T-cell (primary cell): ENCODE measurements at regions not wholly inside any gene's neighbourhood (a gene's known extent, or its start where the extent isn't known, plus 50 kb on each side); places are given as distances from the start of the nearest gene placed in this dataset.

Source experiments
- ATAC-seq, 4 experiments: fragments of 200-7000 bp in 3 of 4; fragments of 150-1000 bp in 1 of 4; cut with Tn5 transposase; replicated peaks in 1 of 4; 1 replicate in 3 of 4; 2 replicates in 1 of 4; pipeline ENCODE4 v1.10.0; 2021; ENCODE audit warnings: moderate library complexity in 3 of 4, mild to moderate bottlenecking in 2 of 4, moderate number of reproducible peaks in 1 of 4
- CTCF ChIA-PET, 2 donors: fragments of 300-600 bp; sonication (Branson Sonifier 250); formaldehyde crosslinking; loops; one replicate each; lab custom pipeline; 2022; ENCODE audit warnings: antibody characterized with exemption in 2 of 2; lab: Charles Lee
- POLR2A ChIA-PET, 2 donors: fragments of 300-600 bp; sonication (Branson Sonifier 250); formaldehyde crosslinking; loops; one replicate each; lab custom pipeline; 2022; ENCODE audit warnings: antibody characterized with exemption in 2 of 2; lab: Charles Lee
- DNase-seq, 35 experiments: peaks; one replicate each; pipeline versions ENCODE4 v3.0.0 to v3.0.0-alpha.2; 2013 to 2023
- H3K27ac ChIP-seq: one replicate; pipeline ENCODE4 v1.5.1; 2013; ENCODE audit warnings: low read length
- H3K27me3 ChIP-seq, 2 experiments: replicated peaks in 1 of 2; 1 replicate in 1 of 2; 2 replicates in 1 of 2; pipeline versions ENCODE4 v1.6.1 to v1.7.0; 2013; ENCODE audit warnings: low read length in 1 of 2, mixed read lengths in 1 of 2; ENCODE audit not compliant: control insufficient read depth in 2 of 2, insufficient read depth in 2 of 2; ENCODE audit errors: extremely low read depth in 1 of 2
- H3K36me3 ChIP-seq, 2 donors: 1 replicate in 1 of 2; 2 replicates in 1 of 2; pipeline versions ENCODE4 v1.6.1 to v1.7.0; 2013; ENCODE audit warnings: low read length in 1 of 2; ENCODE audit not compliant: control insufficient read depth in 2 of 2, insufficient read depth in 1 of 2; ENCODE audit errors: extremely low read depth in 1 of 2
- H3K4me1 ChIP-seq, 2 experiments: 1 replicate in 1 of 2; 2 replicates in 1 of 2; pipeline versions ENCODE4 v1.6.1 to v1.7.0; 2013; ENCODE audit warnings: low read length in 2 of 2, mixed read lengths in 1 of 2; ENCODE audit not compliant: insufficient read depth in 2 of 2, control insufficient read depth in 1 of 2; ENCODE audit errors: extremely low read depth in 1 of 2
- H3K4me3 ChIP-seq, 2 donors: 1 replicate in 1 of 2; 2 replicates in 1 of 2; pipeline versions ENCODE4 v1.5.1 to v1.7.0; 2013; ENCODE audit warnings: mild to moderate bottlenecking in 2 of 2, low read length in 1 of 2, moderate library complexity in 1 of 2; ENCODE audit not compliant: control insufficient read depth in 1 of 2; ENCODE audit errors: extremely low read depth in 1 of 2
- H3K9me3 ChIP-seq: 2 replicates; pipeline ENCODE4 v1.7.0; 2013
- H3K27ac Mint-ChIP-seq, 2 donors: one replicate each; pipeline ENCODE4 v1.8.0; 2020 to 2021; ENCODE audit warnings: mild to moderate bottlenecking in 2 of 2, mixed read lengths in 2 of 2
- H3K27me3 Mint-ChIP-seq, 2 donors: one replicate each; pipeline ENCODE4 v1.8.0; 2021 to 2022; ENCODE audit warnings: mixed read lengths in 2 of 2
- H3K36me3 Mint-ChIP-seq: one replicate; pipeline ENCODE4 v1.8.0; 2021; ENCODE audit warnings: mixed read lengths
- H3K4me1 Mint-ChIP-seq, 3 donors: one replicate each; pipeline ENCODE4 v1.8.0; 2020 to 2022; ENCODE audit warnings: mixed read lengths in 3 of 3, mild to moderate bottlenecking in 1 of 3
- H3K4me3 Mint-ChIP-seq, 3 donors: one replicate each; pipeline ENCODE4 v1.8.0; 2020 to 2022; ENCODE audit warnings: mild to moderate bottlenecking in 3 of 3, mixed read lengths in 3 of 3, moderate library complexity in 3 of 3
- H3K9me3 Mint-ChIP-seq, 3 donors: one replicate each; pipeline ENCODE4 v1.8.0; 2020 to 2022; ENCODE audit warnings: mixed read lengths in 3 of 3
- WGBS: methylation state at CpG from one replicate; pipeline ENCODE4 v1.1.5; 2013; ENCODE audit warnings: missing lambda C conversion rate; ENCODE audit not compliant: insufficient coverage; 5-methylcytosine and 5-hydroxymethylcytosine counted together

- H3K36me3 ChIP-seq = no peaks in the 10 kb centered on the region
- Mint-ChIP-seq H3K27ac (no peak overlapping the region), H3K27me3 (no peaks in the 10 kb centered on the region), H3K4me1 (peaks cover 18 to 26% (median 21%) of the 10 kb centered on the region in 3 donors), H3K4me3 (no peak overlapping the region), H3K9me3 (no peaks in the 10 kb centered on the region), H3K36me3 (peaks cover 24% of the 10 kb centered on the region)
- H3K27ac ChIP-seq = no peak overlapping the region
- no peaks in the 10 kb centered on the region for H3K27me3 ChIP-seq
- H3K4me1 ChIP-seq = peaks cover 0 to 14% of the 10 kb centered on the region in 2 experiments
- DNase-seq (no peak), ATAC-seq (no peak)
- ChIA-PET POLR2A (no interaction called here), CTCF (interaction anchor here in 1 of 2 donors (0.6 to 0.7 kb wide), 2 partner anchors 19 to 708 kb away, joined by 3 read pairs; partner anchors contain the start of gene CYP46A1)
- H3K9me3 ChIP-seq = no peaks in the 10 kb centered on the region
- H3K4me3 ChIP-seq = no peak overlapping the region
- 100% methylated on average over 1 of the region's 2 CpGs for WGBS
Observed at GRCh38 chr14:100391724-100392123, 68.6 kb downstream of the SLC25A47 start.

GRCh38 chr14:100392356-100392755, 69.2 kb downstream of the SLC25A47 start:
- peaks cover 0 to 14% of the 10 kb centered on the region in 2 experiments for H3K4me1 ChIP-seq
- POLR2A ChIA-PET = no interaction called here
- H3K4me1 Mint-ChIP-seq = peaks cover 18 to 29% (median 21%) of the 10 kb centered on the region in 3 donors
- H3K4me3 ChIP-seq = no peak overlapping the region
- CTCF ChIA-PET = interaction anchor here in 1 of 2 donors (0.6 kb wide), 1 partner anchor 709 kb away, joined by 3 read pairs; the partner anchor contains the start of gene CYP46A1
- 81% methylated on average over 10 of the region's 11 CpGs for WGBS
- no peak for ATAC-seq
- H3K36me3 Mint-ChIP-seq = peaks cover 30% of the 10 kb centered on the region
- H3K27me3 Mint-ChIP-seq = no peaks in the 10 kb centered on the region
- no peak overlapping the region for H3K4me3 Mint-ChIP-seq
- no peak for DNase-seq
- H3K27ac Mint-ChIP-seq = no peak overlapping the region
- no peaks in the 10 kb centered on the region for H3K36me3 ChIP-seq
- no peak overlapping the region for H3K27ac ChIP-seq
- H3K9me3 Mint-ChIP-seq = no peaks in the 10 kb centered on the region
- H3K9me3 ChIP-seq = no peaks in the 10 kb centered on the region
- H3K27me3 ChIP-seq = no peaks in the 10 kb centered on the region

- H3K4me1 ChIP-seq = peaks cover 0 to 14% of the 10 kb centered on the region in 2 experiments
- Mint-ChIP-seq H3K9me3 (no peaks in the 10 kb centered on the region), H3K4me1 (peaks cover 11 to 23% (median 14%) of the 10 kb centered on the region in 3 donors), H3K4me3 (no peak overlapping the region), H3K36me3 (peaks cover 29% of the 10 kb centered on the region), H3K27ac (peak overlapping the region in 1 of 2 donors; percentile 48), H3K27me3 (no peaks in the 10 kb centered on the region)
- no peak overlapping the region for H3K4me3 ChIP-seq
- no peaks in the 10 kb centered on the region for H3K27me3 ChIP-seq
- 85% methylated on average over 10 of the region's 10 CpGs for WGBS
- H3K27ac ChIP-seq = no peak overlapping the region
- no peaks in the 10 kb centered on the region for H3K9me3 ChIP-seq
- no peaks in the 10 kb centered on the region for H3K36me3 ChIP-seq
- ATAC-seq (no peak), DNase-seq (no peak)
- ChIA-PET POLR2A (no interaction called here), CTCF (no interaction called here)
Observed at GRCh38 chr14:100393362-100393761, 70.2 kb downstream of the SLC25A47 start.

GRCh38 chr14:100393906-100394732, 71.0 kb downstream of the SLC25A47 start:
- ChIA-PET CTCF (no interaction called here), POLR2A (no interaction called here)
- Histone ChIP-seq H3K27me3 (no peaks in the 10 kb centered on the region), H3K9me3 (no peaks in the 10 kb centered on the region), H3K36me3 (peaks cover 0 to 3% of the 10 kb centered on the region in 2 donors), H3K4me3 (no peak overlapping the region), H3K27ac (no peak overlapping the region), H3K4me1 (peaks cover 0 to 14% of the 10 kb centered on the region in 2 experiments)
- Mint-ChIP-seq H3K36me3 (peaks cover 29% of the 10 kb centered on the region), H3K27ac (no peak overlapping the region), H3K27me3 (no peaks in the 10 kb centered on the region), H3K4me1 (peaks cover 5 to 23% (median 10%) of the 10 kb centered on the region in 3 donors), H3K9me3 (no peaks in the 10 kb centered on the region), H3K4me3 (no peak overlapping the region)
- DNase-seq (peak in 1 of 35 experiments; percentile 13), ATAC-seq (no peak)
- 85% methylated on average over 9 of the region's 11 CpGs for WGBS

GRCh38 chr14:100394886-100395672, 71.9 kb downstream of the SLC25A47 start:
- Mint-ChIP-seq H3K36me3 (peaks cover 25% of the 10 kb centered on the region), H3K4me3 (no peak overlapping the region), H3K9me3 (no peaks in the 10 kb centered on the region), H3K27me3 (no peaks in the 10 kb centered on the region), H3K4me1 (peaks cover 3 to 25% (median 12%) of the 10 kb centered on the region in 3 donors), H3K27ac (no peak overlapping the region)
- ChIA-PET POLR2A (no interaction called here), CTCF (interaction anchor here in 1 of 2 donors (0.6 kb wide), 1 partner anchor 207 kb away, joined by 3 read pairs; no protein-coding TSS in a partner anchor)
- Histone ChIP-seq H3K36me3 (peaks cover 0 to 3% of the 10 kb centered on the region in 2 donors), H3K9me3 (no peaks in the 10 kb centered on the region), H3K27me3 (no peaks in the 10 kb centered on the region), H3K27ac (no peak overlapping the region), H3K4me1 (peaks cover 0 to 14% of the 10 kb centered on the region in 2 experiments), H3K4me3 (no peak overlapping the region)
- DNase-seq (no peak), ATAC-seq (no peak)
- 94% methylated on average over 10 of the region's 14 CpGs for WGBS

- DNase-seq (no peak), ATAC-seq (no peak)
- ChIA-PET CTCF (no interaction called here), POLR2A (interaction anchor here in 1 of 2 donors (0.7 kb wide), 1 partner anchor 129 kb away, joined by 7 read pairs; no protein-coding TSS in a partner anchor)
- Histone ChIP-seq H3K27ac (no peak overlapping the region), H3K4me3 (no peak overlapping the region), H3K4me1 (peaks cover 0 to 14% of the 10 kb centered on the region in 2 experiments), H3K27me3 (no peaks in the 10 kb centered on the region), H3K9me3 (no peaks in the 10 kb centered on the region), H3K36me3 (peaks cover 0 to 3% of the 10 kb centered on the region in 2 donors)
- 85% methylated on average over 4 of the region's 7 CpGs for WGBS
- H3K36me3 Mint-ChIP-seq = peaks cover 24% of the 10 kb centered on the region
- no peak overlapping the region for H3K27ac Mint-ChIP-seq
- H3K4me3 Mint-ChIP-seq = no peak overlapping the region
- no peaks in the 10 kb centered on the region for H3K9me3 Mint-ChIP-seq
- H3K4me1 Mint-ChIP-seq = peaks cover 3 to 24% (median 14%) of the 10 kb centered on the region in 3 donors
- no peaks in the 10 kb centered on the region for H3K27me3 Mint-ChIP-seq
Observed at GRCh38 chr14:100396266-100396795, 73.2 kb downstream of the SLC25A47 start.
